Left ventricle myocardium superior (tissue), 1 donor: ENCODE measurements at regions not wholly inside any gene's neighbourhood (a gene's known extent, or its start where the extent isn't known, plus 50 kb on each side); places are given as distances from the start of the nearest gene placed in this dataset.
"Not testable (repeated sequence)": the region's sequence is repeated elsewhere in the genome, so short reads cannot be mapped to it uniquely, and the experiment has no call there.

Source experiments
- ATAC-seq: fragments of 200-7000 bp; cut with Tn5 transposase; one replicate; pipeline ENCODE4 v1.9.1; 2020; ENCODE audit warnings: mild to moderate bottlenecking, moderate library complexity
- DNase-seq: peaks from one replicate; pipeline ENCODE4 v3.0.0-alpha.2; 2020
- intact Hi-C: fragments of 100-400 bp; cut with micrococcal nuclease; formaldehyde crosslinking; loops from one replicate; pipeline ENCODE4 v1.11.0; 2022
- donor health status: DM: no; HTN: yes; CAD: no; lungs with severe emphysema.

- intact Hi-C loops = no loop called here
- DNase-seq (no peak), ATAC-seq (no peak)
Measured at GRCh38 chr6:144352331-144352730, 67.2 kb downstream of the UTRN start.

DNA sequence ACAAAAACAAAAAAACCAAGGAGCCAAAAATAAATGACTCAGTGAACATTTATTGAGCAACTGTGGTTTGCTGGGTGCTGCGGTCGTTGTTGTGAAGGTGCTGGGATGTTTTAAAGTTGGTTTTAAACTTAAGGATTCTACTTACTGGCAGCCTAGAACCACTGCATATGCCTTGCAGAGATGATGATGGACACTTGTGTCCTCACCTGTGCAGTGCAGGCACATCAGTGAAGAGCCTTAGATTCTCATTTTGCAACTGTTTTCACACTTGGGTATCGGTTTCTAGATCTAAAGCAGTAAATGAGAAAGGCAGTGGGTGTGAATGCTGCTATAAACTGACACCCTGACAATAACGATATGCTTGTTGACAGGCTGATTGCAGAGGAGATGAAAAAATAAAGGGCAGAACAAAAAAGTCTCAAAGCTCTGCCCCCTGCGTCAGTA lies 68.8 kb downstream of the UTRN start:
- ATAC-seq (no peak), DNase-seq (no peak)
- intact Hi-C loops = no loop called here

DNA sequence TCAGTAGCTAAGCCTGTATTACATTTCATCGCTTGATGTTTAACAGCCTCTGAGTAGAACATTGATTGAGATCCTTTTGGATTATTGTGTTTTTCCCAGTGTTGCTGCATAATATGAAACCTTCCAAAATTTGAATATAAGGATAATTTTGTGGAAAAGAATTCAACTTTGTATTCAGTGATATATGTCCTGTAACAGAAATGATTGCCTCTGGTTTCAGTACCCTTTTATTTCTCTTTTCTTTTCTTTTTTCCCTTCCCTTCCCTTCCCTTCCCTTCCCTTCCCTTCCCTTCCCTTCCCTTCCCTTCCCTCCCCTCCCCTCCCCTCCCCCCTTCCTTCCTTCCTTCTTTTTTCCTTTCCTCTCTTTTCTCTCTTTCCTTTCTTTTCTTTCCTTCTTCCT lies 74.6 kb downstream of the UTRN start:
- intact Hi-C loops = no loop called here
- ATAC-seq = no peak
- no peak for DNase-seq

- DNase-seq = no peak
- intact Hi-C loops = no loop called here
- peak; percentile 28 for ATAC-seq
Measured at GRCh38 chr6:144360401-144360800, 75.3 kb downstream of the UTRN start.

DNA sequence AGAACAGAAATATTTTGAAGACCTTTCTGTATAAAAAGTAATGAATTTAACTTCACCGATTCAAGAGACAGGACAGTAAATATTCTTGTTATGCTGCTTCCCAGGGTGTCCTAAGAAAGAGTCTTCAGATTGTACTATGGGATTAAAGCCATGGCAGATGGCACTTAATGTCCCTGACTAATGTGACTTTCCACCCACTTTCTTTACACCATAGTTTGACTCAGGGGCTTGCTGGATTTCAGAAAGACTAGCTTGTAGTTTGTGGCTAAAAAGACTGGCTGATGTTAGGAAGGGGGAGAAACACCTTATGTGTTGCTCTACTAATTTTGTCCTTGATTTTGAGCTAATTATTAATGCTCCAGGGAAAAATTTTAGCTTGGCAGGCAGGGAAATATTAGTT lies 75.9 kb downstream of the UTRN start:
- ATAC-seq = no peak
- intact Hi-C loops = no loop called here
- no peak for DNase-seq

GRCh38 chr6:144362042-144363018 lies 77.2 kb downstream of the UTRN start:
- intact Hi-C loops = no loop called here
- ATAC-seq = peak; percentile 63
- DNase-seq = no peak

DNA sequence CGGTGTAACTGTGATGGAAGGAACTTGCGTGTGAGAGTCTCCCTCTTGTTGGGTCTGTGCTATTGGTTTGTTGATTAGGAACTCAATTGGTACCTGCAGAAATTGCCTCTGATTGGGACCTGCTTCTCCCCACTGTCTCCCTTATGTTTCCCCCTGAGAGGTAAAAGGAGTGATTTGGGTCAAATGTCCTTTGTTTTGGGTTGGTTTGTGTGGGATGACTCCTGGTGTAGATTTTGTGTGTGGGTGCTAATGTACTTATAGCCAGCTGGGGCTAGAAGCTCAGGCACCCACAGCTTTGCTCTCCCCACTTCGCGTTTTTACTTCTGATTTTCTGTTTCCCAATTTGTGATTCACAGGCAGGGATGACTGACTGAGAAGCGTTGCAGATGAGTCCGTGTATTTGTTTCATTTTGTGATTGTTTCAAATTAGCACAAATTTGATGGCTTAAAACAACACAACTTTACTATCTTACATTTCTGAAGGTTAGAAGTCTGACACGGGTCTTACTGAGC lies 79.1 kb downstream of the UTRN start:
- peak; percentile 22 for ATAC-seq
- intact Hi-C loops = no loop called here
- DNase-seq = no peak

DNA sequence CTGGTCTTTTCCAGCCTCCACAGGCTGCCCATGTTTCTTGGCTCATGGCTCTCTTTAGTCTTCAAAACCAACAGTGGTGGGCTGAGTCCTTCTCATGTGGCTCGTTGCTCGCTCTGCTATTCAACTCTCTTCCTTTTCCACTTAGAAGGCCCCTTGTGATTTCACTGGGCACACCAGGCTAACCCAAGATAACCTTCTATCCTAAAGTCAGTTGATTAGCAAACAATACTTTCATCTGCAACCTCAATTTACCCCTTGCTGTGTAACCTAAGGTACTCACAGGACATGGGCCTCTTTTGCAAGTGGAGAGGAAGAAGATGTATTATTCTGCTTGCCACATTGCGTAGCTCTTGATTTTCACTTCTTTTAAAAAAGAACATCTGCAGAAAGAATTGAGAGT lies 79.6 kb downstream of the UTRN start:
- intact Hi-C loops = no loop called here
- no peak for ATAC-seq
- DNase-seq = no peak

DNA sequence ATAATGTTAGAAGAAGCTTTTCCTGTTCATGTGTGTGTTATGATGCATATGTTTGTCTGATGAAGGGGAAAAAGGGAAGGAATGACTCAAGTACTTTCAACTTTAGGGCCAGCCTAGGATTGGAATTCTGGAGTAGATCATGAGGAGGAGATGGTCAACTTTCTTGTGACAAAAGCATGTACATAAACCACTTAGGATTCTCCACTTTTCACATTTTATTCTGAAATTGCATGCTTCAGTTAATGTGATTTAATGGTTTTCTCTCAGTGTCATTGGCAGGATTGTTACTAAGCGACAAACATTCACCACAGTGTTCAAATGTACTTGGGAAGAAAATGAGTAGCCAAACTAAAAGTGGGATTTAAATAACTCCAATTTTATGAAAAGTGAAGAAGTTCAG lies 80.1 kb downstream of the UTRN start:
- intact Hi-C loops = no loop called here
- no peak for DNase-seq
- no peak for ATAC-seq

DNA sequence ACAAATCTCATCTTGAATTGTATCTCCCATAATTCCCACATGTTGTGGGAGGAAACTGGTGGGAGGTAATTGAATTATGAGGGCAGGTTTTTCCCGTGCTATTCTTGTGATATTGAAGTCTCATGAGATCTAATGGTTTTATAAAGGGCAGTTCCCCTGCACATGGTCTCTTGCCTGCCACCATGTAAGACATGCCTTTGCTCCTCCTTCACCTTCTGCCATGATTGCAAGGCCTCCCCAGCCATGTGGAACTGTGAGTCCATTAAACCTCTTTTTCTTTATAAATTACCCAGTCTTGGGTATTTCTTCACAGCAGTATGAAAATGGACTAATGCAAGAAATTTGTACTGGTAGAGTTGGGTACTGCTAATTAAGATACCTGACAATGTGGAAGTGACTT lies 84.6 kb downstream of the UTRN start:
- DNase-seq, ATAC-seq, intact Hi-C loops: not testable (repeated sequence)

DNA sequence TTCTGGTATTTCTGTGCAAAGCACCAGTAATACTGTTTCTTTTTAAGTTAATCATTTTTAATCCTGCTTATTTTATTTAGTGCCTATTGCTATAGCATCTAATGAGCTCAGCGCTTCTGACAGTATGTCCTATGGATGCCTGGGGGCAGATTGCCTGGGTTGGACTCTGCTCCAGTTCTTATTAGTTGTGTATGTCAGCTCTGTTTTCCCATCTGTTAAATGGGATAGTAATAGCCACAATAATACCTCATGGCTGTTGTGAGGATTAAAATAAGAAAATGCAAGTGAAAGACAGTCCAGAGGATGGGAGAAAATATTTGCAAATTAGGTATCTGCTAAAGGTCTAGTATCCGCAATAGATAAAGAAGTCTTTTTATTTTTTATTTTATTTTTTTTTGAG lies 87.0 kb downstream of the UTRN start:
- DNase-seq = no peak
- intact Hi-C loops = no loop called here
- no peak for ATAC-seq

GRCh38 chr6:144372611-144373594 lies 87.8 kb downstream of the UTRN start:
- no peak for DNase-seq
- intact Hi-C loops = no loop called here
- ATAC-seq = no peak

GRCh38 chr6:144374525-144374924 lies 89.4 kb downstream of the UTRN start:
- ATAC-seq, DNase-seq, intact Hi-C loops: not testable (repeated sequence)

DNA sequence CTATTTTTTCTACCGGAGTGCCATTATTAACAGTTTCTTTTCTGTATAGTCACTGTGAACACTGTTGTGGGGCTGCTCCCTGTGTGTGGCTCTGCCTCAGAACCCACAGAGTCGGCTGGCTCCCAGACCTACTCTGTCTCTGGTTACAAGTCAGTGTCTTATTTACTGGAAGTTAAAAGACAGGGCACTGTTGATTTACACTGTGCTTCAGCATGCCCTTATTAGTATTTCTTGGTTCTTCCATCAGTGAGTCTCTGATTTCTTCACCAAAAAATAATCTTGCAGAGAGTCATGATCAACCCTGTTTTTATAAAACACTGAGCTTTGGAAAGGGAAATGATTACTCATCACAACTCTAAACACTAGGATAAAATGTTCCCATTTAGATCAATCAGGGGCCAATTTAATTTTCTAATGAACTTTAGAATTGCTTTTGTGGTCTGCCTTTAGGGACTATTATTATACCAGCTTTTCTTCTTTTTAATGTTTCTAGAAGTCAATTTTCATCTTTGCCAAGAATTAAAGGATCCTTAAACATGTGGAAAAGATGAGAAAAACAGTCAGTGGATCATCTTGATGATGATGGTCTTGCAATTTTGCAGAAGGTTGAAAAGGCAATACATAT lies 92.6 kb downstream of the UTRN start:
- ATAC-seq (no peak), DNase-seq (no peak)
- intact Hi-C loops = no loop called here

- peak; percentile 53 for ATAC-seq
- DNase-seq = no peak
- intact Hi-C loops = no loop called here
Measured at GRCh38 chr6:144378437-144378836, 93.3 kb downstream of the UTRN start.

DNA sequence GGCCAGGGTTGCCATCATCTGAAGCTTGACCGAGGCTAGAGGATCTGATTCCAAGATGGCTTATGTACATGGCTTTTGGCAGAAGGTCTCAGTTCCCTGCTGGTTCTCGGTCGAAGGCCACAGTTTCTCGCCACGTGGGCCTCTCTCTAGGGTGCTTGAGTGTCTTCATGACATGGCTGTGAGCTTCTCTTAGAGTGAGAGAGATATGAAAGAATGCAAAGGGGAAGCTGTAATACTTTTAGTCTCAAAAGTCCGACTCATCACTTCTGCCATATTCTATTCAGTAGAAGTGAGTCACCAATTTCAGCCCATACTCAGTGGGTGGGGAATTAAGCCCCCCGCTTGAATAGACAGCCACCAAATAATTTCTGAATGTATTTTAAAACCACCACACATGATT lies 94.2 kb downstream of the UTRN start:
- intact Hi-C loops = no loop called here
- ATAC-seq (no peak), DNase-seq (no peak)

DNA sequence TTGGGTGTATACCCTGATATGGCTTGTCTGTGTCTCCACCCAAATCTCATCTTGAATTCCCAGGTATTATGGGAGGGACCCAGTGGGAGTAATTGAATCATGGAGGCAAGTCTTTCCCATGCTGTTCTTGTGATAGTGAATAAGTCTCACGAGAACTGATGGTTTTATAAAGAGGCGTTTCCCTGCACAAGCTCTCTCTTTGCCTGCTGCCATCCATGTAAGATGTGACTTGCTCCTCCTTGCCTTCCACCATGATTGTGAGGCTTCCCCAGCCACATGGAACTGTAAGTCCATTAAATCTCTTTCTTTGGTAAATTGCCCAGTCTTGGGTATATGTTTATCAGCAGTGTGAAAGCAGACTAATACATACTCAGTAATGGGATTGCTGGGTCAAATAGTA lies 96.4 kb downstream of the UTRN start:
- intact Hi-C loops, ATAC-seq, DNase-seq: not testable (repeated sequence)

DNA sequence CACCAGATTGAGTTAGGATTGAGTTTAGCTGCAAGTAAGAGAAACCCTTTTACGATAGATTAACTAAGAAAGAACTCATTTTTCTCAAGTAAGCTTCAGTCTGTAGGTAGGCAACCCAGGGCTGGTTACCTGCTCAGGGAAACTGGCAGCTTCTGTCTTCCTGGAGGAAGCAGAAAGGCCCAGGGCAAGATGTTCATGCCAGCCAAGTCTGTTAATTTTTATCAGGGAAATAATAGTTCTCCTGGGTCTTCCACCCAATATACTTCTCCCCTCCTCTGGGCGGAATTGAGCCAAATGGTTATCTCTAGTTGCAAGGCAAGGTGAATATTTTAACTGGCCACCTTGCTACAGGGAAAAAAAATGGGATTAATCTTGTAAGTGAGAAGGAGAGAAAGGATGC lies 98.2 kb downstream of the UTRN start:
- DNase-seq (no peak), ATAC-seq (no peak)
- intact Hi-C loops = no loop called here

GRCh38 chr6:144384427-144384826 lies 99.3 kb downstream of the UTRN start:
- intact Hi-C loops = no loop called here
- no peak for DNase-seq
- ATAC-seq = no peak
